ENCODE measurements at regions not wholly inside any gene's neighbourhood (a gene's known extent, or its start where the extent isn't known, plus 50 kb on each side); places are given as distances from the start of the nearest gene placed in this dataset.
A peak's percentile ranks its signal among the peaks of the same experiment; 100 is the strongest.

DNA sequence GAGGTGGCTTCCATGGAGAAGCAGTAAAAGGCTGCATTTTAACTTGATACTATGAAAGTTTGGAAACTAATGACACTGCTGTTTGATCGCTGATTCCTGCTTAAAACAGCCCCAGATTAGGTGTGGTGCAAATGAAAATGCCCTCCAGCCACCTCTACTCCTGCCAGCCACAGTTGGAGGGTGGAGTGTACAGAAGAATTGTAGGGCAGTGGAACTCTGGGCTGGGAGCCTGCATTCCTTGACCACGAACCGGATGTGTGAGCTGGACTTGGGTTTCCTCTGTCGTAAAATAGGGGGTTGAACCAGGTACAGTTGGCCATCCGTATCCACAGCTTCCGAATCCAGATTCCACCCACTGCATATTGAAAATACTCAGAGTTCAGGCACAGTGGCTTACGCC, 84.6 kb upstream of the RFX8 start:
- H4K20me1 ChIP-seq (ENCODE audit: insufficient read depth, low read length): no peaks in the 10 kb centered on the region
- DNase-seq (ENCODE audit: low read depth) (peak; percentile 32), FAIRE-seq (no peak)
- peaks cover 19% of the 10 kb centered on the region for H3K9me3 Mint-ChIP-seq (ENCODE audit: unreplicated experiment)
- H3K36me3 ChIP-seq (ENCODE audit: insufficient read depth, low read length): no peaks in the 10 kb centered on the region
- peaks cover 7% of the 10 kb centered on the region for H3K27me3 Mint-ChIP-seq (ENCODE audit: low read depth, unreplicated experiment)
- H3K9ac ChIP-seq (ENCODE audit: low read length): no peak overlapping the region
- no peak overlapping the region for H3K27ac ChIP-seq (ENCODE audit: low read depth, low read length)
- no peak overlapping the region for H3K4me3 ChIP-seq (ENCODE audit: insufficient read depth, low read depth, low read length)
- peaks cover 6% of the 10 kb centered on the region for H3K4me1 ChIP-seq (ENCODE audit: insufficient read depth, low read length)
- H3K9me3 ChIP-seq (ENCODE audit: insufficient read depth, low read depth, low read length): no peaks in the 10 kb centered on the region
- no peak overlapping the region for H3K4me3 Mint-ChIP-seq (ENCODE audit: unreplicated experiment)
- TF ChIP-seq EZH2 (IDR thresholded peaks at IDR 0.05; ENCODE audit: insufficient read depth, low read length): no peak
- TF ChIP-seq, protein P1, sequence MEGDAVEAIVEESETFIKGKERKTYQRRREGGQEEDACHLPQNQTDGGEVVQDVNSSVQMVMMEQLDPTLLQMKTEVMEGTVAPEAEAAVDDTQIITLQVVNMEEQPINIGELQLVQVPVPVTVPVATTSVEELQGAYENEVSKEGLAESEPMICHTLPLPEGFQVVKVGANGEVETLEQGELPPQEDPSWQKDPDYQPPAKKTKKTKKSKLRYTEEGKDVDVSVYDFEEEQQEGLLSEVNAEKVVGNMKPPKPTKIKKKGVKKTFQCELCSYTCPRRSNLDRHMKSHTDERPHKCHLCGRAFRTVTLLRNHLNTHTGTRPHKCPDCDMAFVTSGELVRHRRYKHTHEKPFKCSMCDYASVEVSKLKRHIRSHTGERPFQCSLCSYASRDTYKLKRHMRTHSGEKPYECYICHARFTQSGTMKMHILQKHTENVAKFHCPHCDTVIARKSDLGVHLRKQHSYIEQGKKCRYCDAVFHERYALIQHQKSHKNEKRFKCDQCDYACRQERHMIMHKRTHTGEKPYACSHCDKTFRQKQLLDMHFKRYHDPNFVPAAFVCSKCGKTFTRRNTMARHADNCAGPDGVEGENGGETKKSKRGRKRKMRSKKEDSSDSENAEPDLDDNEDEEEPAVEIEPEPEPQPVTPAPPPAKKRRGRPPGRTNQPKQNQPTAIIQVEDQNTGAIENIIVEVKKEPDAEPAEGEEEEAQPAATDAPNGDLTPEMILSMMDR (IDR thresholded peaks at IDR 0.05; ENCODE audit: insufficient read depth, low read depth, low read length): no peak
- no peak overlapping the region for H3K4me2 ChIP-seq (ENCODE audit: low read length)
- H3K79me2 ChIP-seq (ENCODE audit: insufficient read depth, low read length): no peaks in the 10 kb centered on the region
- H3K4me1 Mint-ChIP-seq (ENCODE audit: low read depth, unreplicated experiment): peaks cover 2% of the 10 kb centered on the region
- H3K36me3 Mint-ChIP-seq (ENCODE audit: low read depth, unreplicated experiment): peaks cover 4% of the 10 kb centered on the region
- H2AFZ ChIP-seq (ENCODE audit: low read depth, low read length): peak overlapping the region; percentile 10
- no peaks in the 10 kb centered on the region for H3K27me3 ChIP-seq (ENCODE audit: insufficient read depth, low read length)
- H3K27ac Mint-ChIP-seq (ENCODE audit: unreplicated experiment): no peak overlapping the region

DNA sequence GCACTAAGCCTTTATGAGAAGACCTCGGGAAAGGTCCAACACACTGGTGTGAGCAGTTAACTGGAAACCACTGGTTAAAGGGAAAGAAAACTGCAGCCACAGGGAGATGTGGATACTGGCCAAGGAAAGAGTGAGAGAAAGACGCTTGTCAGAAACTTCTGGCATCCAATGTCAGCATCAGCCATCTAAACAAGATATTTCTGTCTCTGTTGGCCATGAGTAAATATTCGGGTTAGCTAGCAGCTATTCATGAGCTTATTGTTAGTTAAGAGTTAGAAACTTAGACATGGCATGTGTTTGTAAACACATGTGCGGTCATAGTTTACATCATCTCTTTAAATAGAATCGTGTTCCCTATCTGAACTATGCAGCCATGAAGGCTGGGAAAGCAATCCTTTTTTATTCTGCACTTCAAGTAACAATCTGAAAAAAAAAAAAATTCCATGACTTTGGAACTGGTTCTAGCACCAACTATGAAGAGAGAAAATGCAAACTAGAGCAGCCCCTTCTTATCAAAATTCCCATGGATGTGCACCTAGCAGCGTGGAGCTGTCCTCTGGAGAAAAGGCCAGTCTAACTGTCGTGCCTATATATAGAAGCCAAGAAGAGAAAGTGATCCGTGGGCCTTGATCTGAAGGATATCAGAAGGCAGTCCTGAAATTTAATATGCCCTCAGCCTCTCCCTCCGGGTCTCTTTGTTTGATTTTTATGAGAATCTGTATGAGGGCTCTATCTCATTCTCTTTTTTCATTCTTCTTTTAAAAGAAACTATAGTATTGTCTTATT, 84.0 kb upstream of the RFX8 start:
- TF ChIP-seq, protein P1 (IDR thresholded peaks at IDR 0.05; ENCODE audit: insufficient read depth, low read depth, low read length): no peak
- no peak for TF ChIP-seq EZH2 (IDR thresholded peaks at IDR 0.05; ENCODE audit: insufficient read depth, low read length)
- peak overlapping the region; percentile 31 for H3K9ac ChIP-seq (ENCODE audit: low read length)
- no peaks in the 10 kb centered on the region for H3K9me3 ChIP-seq (ENCODE audit: insufficient read depth, low read depth, low read length)
- H3K27ac ChIP-seq (ENCODE audit: low read depth, low read length): peak overlapping the region; percentile 11
- no peak overlapping the region for H2AFZ ChIP-seq (ENCODE audit: low read depth, low read length)
- H3K79me2 ChIP-seq (ENCODE audit: insufficient read depth, low read length): no peaks in the 10 kb centered on the region
- peaks cover 17% of the 10 kb centered on the region for H3K9me3 Mint-ChIP-seq (ENCODE audit: unreplicated experiment)
- H3K4me1 Mint-ChIP-seq (ENCODE audit: low read depth, unreplicated experiment): no peaks in the 10 kb centered on the region
- no peaks in the 10 kb centered on the region for H3K36me3 ChIP-seq (ENCODE audit: insufficient read depth, low read length)
- H3K4me3 Mint-ChIP-seq (ENCODE audit: unreplicated experiment): no peak overlapping the region
- H3K27me3 ChIP-seq (ENCODE audit: insufficient read depth, low read length): no peaks in the 10 kb centered on the region
- peaks cover 6% of the 10 kb centered on the region for H3K4me1 ChIP-seq (ENCODE audit: insufficient read depth, low read length)
- FAIRE-seq: no peak
- no peak overlapping the region for H3K27ac Mint-ChIP-seq (ENCODE audit: unreplicated experiment)
- peak overlapping the region; percentile 30 for H3K4me2 ChIP-seq (ENCODE audit: low read length)
- no peak overlapping the region for H3K4me3 ChIP-seq (ENCODE audit: insufficient read depth, low read depth, low read length)
- no peaks in the 10 kb centered on the region for H4K20me1 ChIP-seq (ENCODE audit: insufficient read depth, low read length)
- peak; percentile 70 for DNase-seq (ENCODE audit: low read depth)
- peaks cover 5% of the 10 kb centered on the region for H3K27me3 Mint-ChIP-seq (ENCODE audit: low read depth, unreplicated experiment)
- H3K36me3 Mint-ChIP-seq (ENCODE audit: low read depth, unreplicated experiment): peaks cover 4% of the 10 kb centered on the region

DNA sequence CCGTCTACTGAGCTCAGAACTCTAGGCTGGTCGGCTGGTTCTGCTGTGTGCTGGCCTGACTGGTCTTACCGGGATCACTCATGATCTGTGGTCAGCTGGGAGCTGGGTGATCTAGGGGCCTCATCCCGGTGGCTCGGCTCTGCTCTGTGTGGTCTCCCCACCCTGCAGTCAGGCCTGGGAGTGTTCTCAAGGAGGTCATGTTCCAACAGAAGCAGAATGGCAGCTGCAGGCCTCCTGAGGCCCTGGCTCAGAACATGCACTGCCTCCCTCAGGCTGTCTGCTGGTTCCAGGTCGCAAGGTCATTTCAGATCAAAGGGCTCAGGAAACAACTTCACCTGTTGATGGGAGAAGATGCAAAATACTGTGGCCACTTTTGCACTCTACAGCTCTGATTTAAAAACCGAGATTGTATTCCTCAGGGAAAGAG, 81.1 kb upstream of the RFX8 start:
- H3K27me3 ChIP-seq (ENCODE audit: insufficient read depth, low read length): no peaks in the 10 kb centered on the region
- no peak overlapping the region for H3K9ac ChIP-seq (ENCODE audit: low read length)
- no peak for TF ChIP-seq EZH2 (IDR thresholded peaks at IDR 0.05; ENCODE audit: insufficient read depth, low read length)
- TF ChIP-seq, protein P1 (IDR thresholded peaks at IDR 0.05; ENCODE audit: insufficient read depth, low read depth, low read length): no peak

More for the DNA sequence above, 81.1 kb upstream of the RFX8 start:
- Histone ChIP-seq H3K4me3 (ENCODE audit: insufficient read depth, low read depth, low read length) (no peak overlapping the region), H4K20me1 (ENCODE audit: insufficient read depth, low read length) (no peaks in the 10 kb centered on the region), H3K36me3 (ENCODE audit: insufficient read depth, low read length) (no peaks in the 10 kb centered on the region), H2AFZ (ENCODE audit: low read depth, low read length) (no peak overlapping the region), H3K4me2 (ENCODE audit: low read length) (no peak overlapping the region), H3K27ac (ENCODE audit: low read depth, low read length) (no peak overlapping the region), H3K4me1 (ENCODE audit: insufficient read depth, low read length) (peaks cover 6% of the 10 kb centered on the region), H3K79me2 (ENCODE audit: insufficient read depth, low read length) (no peaks in the 10 kb centered on the region), H3K9me3 (ENCODE audit: insufficient read depth, low read depth, low read length) (no peaks in the 10 kb centered on the region)
- H3K4me1 Mint-ChIP-seq (ENCODE audit: low read depth, unreplicated experiment): no peaks in the 10 kb centered on the region
- H3K36me3 Mint-ChIP-seq (ENCODE audit: low read depth, unreplicated experiment): peaks cover 4% of the 10 kb centered on the region
- no peak for FAIRE-seq
- no peak overlapping the region for H3K4me3 Mint-ChIP-seq (ENCODE audit: unreplicated experiment)
- H3K27me3 Mint-ChIP-seq (ENCODE audit: low read depth, unreplicated experiment): peaks cover 5% of the 10 kb centered on the region
- peaks cover 12% of the 10 kb centered on the region for H3K9me3 Mint-ChIP-seq (ENCODE audit: unreplicated experiment)
- DNase-seq (ENCODE audit: low read depth): no peak
- H3K27ac Mint-ChIP-seq (ENCODE audit: unreplicated experiment): no peak overlapping the region

Measured in astrocyte (in vitro differentiated cells and primary cell).